SJSA1 (cell line): ENCODE measurements at regions not wholly inside any gene's neighbourhood (a gene's known extent, or its start where the extent isn't known, plus 50 kb on each side); places are given as distances from the start of the nearest gene placed in this dataset.

ENCODE experiments used
- DNase-seq, 2 experiments: peaks; one replicate each; pipeline ENCODE4 v3.0.0-alpha.2; 2015 to 2020; ENCODE audit warnings: low spot score in 2 of 2, low read depth in 1 of 2
- H3K27ac ChIP-seq: fragments of 250-450 bp; sonication (Bioruptor Pico); 2 replicates; pipeline ENCODE4 v1.5.1; 2020; ENCODE audit warnings: mild to moderate bottlenecking, moderate library complexity
- H3K27me3 ChIP-seq: fragments of 250-450 bp; sonication (Bioruptor Pico); replicated peaks from 2 replicates; pipeline ENCODE4 v1.5.1; 2020; ENCODE audit warnings: mild to moderate bottlenecking, moderate library complexity
- H3K36me3 ChIP-seq: fragments of 250-450 bp; sonication (Bioruptor Pico); 2 replicates; pipeline ENCODE4 v1.5.1; 2020; ENCODE audit warnings: mild to moderate bottlenecking
- H3K4me1 ChIP-seq: fragments of 250-450 bp; sonication (Bioruptor Pico); replicated peaks from 2 replicates; pipeline ENCODE4 v1.6.1; 2021; ENCODE audit warnings: mild to moderate bottlenecking
- H3K4me3 ChIP-seq: fragments of 250-450 bp; sonication (Bioruptor Pico); 2 replicates; pipeline ENCODE4 v1.5.1; 2020; ENCODE audit warnings: mild to moderate bottlenecking
- H3K9me3 ChIP-seq: fragments of 250-450 bp; sonication (Bioruptor Pico); replicated peaks from 2 replicates; pipeline ENCODE4 v1.5.1; 2020; ENCODE audit warnings: mild to moderate bottlenecking

GRCh38 chr13:61779456-61779855, 363.8 kb upstream of the PCDH20 start:
- H3K4me3 ChIP-seq: no peak overlapping the region
- H3K36me3 ChIP-seq: no peaks in the 10 kb centered on the region
- no peaks in the 10 kb centered on the region for H3K9me3 ChIP-seq
- H3K27ac ChIP-seq: no peak overlapping the region
- no peaks in the 10 kb centered on the region for H3K27me3 ChIP-seq
- no peaks in the 10 kb centered on the region for H3K4me1 ChIP-seq
- no peak for DNase-seq

DNA sequence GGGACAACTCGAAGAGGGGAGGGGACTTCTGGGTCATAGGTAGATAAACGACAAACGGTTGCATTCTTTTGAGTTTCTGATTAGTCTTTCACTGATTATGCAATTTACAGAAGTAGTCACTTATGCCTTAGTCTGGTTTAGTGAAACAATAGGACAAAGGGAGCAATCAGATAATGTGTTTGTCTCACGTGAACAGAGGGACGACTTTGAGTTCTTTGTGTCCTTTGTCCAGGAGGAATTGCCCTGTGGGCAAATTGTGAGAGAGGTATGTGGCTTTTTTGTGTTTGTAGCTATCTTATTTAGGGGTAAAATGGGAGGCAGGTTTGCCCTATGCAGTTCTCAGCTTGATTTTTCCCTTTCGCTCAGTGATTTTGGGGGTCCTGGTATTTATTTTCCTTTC, 362.9 kb upstream of the PCDH20 start:
- H3K27me3 ChIP-seq: no peaks in the 10 kb centered on the region
- no peak overlapping the region for H3K27ac ChIP-seq
- no peak overlapping the region for H3K4me3 ChIP-seq
- no peaks in the 10 kb centered on the region for H3K9me3 ChIP-seq
- no peak for DNase-seq
- no peaks in the 10 kb centered on the region for H3K36me3 ChIP-seq
- no peaks in the 10 kb centered on the region for H3K4me1 ChIP-seq

DNA sequence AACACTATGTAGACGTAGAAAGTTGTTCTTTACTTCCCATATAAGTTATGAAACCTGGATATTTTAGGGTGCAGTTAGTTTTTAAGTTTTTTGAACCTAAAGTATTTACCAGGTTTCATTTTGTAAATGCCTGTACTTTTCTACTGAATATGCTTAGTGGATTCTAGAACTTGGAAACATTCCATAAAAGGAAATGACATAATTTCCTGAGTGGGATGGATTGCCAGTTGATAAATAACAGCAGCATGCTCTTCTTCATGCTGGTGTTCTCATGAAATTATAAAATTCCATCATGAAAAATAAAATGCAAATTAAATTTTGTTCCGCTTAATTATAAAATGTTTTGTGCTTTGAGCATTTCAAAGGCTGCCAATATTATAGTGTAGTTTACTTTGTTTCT, 362.2 kb upstream of the PCDH20 start:
- Histone ChIP-seq H3K4me3 (no peak overlapping the region), H3K27me3 (no peaks in the 10 kb centered on the region), H3K4me1 (no peaks in the 10 kb centered on the region), H3K27ac (no peak overlapping the region), H3K36me3 (no peaks in the 10 kb centered on the region), H3K9me3 (no peaks in the 10 kb centered on the region)
- no peak for DNase-seq

DNA sequence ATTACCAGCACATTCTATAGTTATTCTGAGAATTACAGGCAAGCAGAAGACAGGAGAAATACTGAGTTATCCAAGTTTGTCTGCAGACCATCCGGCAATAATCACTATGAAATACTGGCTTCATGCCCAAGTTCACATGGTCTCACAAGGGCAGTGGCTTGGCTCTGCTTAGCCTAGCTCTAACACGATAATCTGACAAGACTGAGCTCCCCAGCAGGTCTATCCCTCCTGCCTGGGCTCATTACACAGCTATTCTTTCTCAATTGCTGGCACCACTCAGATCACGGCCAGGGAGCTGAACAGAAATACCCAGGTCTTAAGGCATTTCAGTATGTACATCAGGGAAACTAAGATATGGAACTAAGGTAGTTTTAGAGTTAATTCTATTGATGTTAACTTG, 361.6 kb upstream of the PCDH20 start:
- H3K9me3 ChIP-seq: no peaks in the 10 kb centered on the region
- H3K36me3 ChIP-seq: no peaks in the 10 kb centered on the region
- no peak overlapping the region for H3K4me3 ChIP-seq
- H3K27ac ChIP-seq: no peak overlapping the region
- H3K27me3 ChIP-seq: no peaks in the 10 kb centered on the region
- no peak for DNase-seq
- H3K4me1 ChIP-seq: no peaks in the 10 kb centered on the region

GRCh38 chr13:61774903-61775302, 359.3 kb upstream of the PCDH20 start:
- Histone ChIP-seq H3K27me3 (no peaks in the 10 kb centered on the region), H3K4me1 (no peaks in the 10 kb centered on the region), H3K27ac (no peak overlapping the region), H3K36me3 (no peaks in the 10 kb centered on the region), H3K4me3 (no peak overlapping the region), H3K9me3 (no peaks in the 10 kb centered on the region)
- DNase-seq: no peak

GRCh38 chr13:61770681-61771080, 355.0 kb upstream of the PCDH20 start:
- no peaks in the 10 kb centered on the region for H3K36me3 ChIP-seq
- H3K4me1 ChIP-seq: no peaks in the 10 kb centered on the region
- no peaks in the 10 kb centered on the region for H3K27me3 ChIP-seq
- H3K9me3 ChIP-seq: no peaks in the 10 kb centered on the region
- no peak overlapping the region for H3K4me3 ChIP-seq
- H3K27ac ChIP-seq: no peak overlapping the region
- DNase-seq: no peak

GRCh38 chr13:61768175-61768574, 352.5 kb upstream of the PCDH20 start:
- no peak for DNase-seq
- no peaks in the 10 kb centered on the region for H3K4me1 ChIP-seq
- no peaks in the 10 kb centered on the region for H3K36me3 ChIP-seq
- no peak overlapping the region for H3K27ac ChIP-seq
- no peaks in the 10 kb centered on the region for H3K27me3 ChIP-seq
- H3K9me3 ChIP-seq: no peaks in the 10 kb centered on the region
- H3K4me3 ChIP-seq: no peak overlapping the region

- Histone ChIP-seq H3K9me3 (no peaks in the 10 kb centered on the region), H3K4me1 (no peaks in the 10 kb centered on the region), H3K27ac (no peak overlapping the region), H3K4me3 (no peak overlapping the region), H3K36me3 (no peaks in the 10 kb centered on the region), H3K27me3 (no peaks in the 10 kb centered on the region)
- no peak for DNase-seq
Measured at GRCh38 chr13:61766667-61767058, 351.0 kb upstream of the PCDH20 start.

GRCh38 chr13:61765940-61766666, 350.5 kb upstream of the PCDH20 start:
- no peaks in the 10 kb centered on the region for H3K36me3 ChIP-seq
- no peak for DNase-seq

DNA sequence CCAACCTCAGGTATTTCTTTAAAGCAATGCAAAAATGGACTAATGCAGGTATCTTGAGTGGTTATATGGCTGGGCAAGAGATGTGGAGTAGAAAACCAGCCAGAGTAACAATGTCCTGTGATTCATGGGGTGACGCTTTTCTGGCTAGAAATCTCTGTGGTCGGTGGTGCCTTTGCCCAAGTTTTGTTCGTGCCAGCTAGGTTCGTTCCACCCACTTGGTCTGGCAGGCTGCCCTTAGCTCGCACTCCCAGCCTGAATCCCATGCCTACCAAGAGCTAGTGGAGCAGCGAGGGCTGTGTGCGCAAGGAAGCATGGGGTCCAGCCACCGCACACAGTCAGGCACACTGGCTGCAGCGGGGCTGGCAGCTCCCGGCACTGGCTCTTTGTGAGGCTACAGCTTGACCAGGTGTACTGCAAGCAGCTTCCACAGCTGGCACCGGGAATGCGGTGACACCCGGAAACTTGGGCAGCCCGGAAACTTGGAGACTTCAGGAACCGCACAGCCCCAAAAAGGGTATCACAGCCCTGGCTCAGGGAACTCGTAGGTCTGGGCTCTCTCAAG, 349.6 kb upstream of the PCDH20 start:
- H3K4me1 ChIP-seq: no peaks in the 10 kb centered on the region
- H3K36me3 ChIP-seq: no peaks in the 10 kb centered on the region
- no peak for DNase-seq
- H3K27ac ChIP-seq: no peak overlapping the region
- H3K9me3 ChIP-seq: no peaks in the 10 kb centered on the region
- H3K27me3 ChIP-seq: no peaks in the 10 kb centered on the region
- no peak overlapping the region for H3K4me3 ChIP-seq

More at GRCh38 chr13:61765940-61766666, 350.5 kb upstream of the PCDH20 start:
- Histone ChIP-seq H3K4me1 (no peaks in the 10 kb centered on the region), H3K27ac (no peak overlapping the region), H3K9me3 (no peaks in the 10 kb centered on the region), H3K27me3 (no peaks in the 10 kb centered on the region), H3K4me3 (no peak overlapping the region)

- no peaks in the 10 kb centered on the region for H3K9me3 ChIP-seq
- DNase-seq: no peak
- H3K27me3 ChIP-seq: no peaks in the 10 kb centered on the region
- no peak overlapping the region for H3K27ac ChIP-seq
- H3K4me1 ChIP-seq: no peaks in the 10 kb centered on the region
- H3K4me3 ChIP-seq: no peak overlapping the region
- H3K36me3 ChIP-seq: no peaks in the 10 kb centered on the region
Measured at GRCh38 chr13:61761690-61762089, 346.0 kb upstream of the PCDH20 start.

DNA sequence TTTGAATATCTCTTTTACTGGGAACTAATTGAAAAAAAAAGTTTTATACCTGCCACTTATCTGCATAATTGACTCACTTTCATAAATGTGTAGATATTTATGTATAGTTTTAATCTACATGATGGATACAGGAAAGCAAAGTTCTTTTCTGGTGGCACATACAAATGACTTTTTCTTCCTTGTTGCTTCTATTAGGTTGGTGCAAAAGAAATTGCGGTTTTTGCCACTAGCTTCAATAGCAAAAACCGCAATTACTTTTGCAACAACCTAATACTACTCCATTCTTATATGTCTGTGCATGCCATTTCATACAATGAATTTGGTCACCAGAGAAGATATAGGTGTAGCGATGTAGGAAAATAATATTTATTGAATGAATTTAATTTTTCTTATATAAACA, 344.5 kb upstream of the PCDH20 start:
- H3K27ac ChIP-seq: no peak overlapping the region
- no peaks in the 10 kb centered on the region for H3K27me3 ChIP-seq
- DNase-seq: no peak
- no peak overlapping the region for H3K4me3 ChIP-seq
- no peaks in the 10 kb centered on the region for H3K9me3 ChIP-seq
- no peaks in the 10 kb centered on the region for H3K36me3 ChIP-seq
- H3K4me1 ChIP-seq: no peaks in the 10 kb centered on the region

- H3K27ac ChIP-seq: no peak overlapping the region
- H3K9me3 ChIP-seq: no peaks in the 10 kb centered on the region
- no peaks in the 10 kb centered on the region for H3K4me1 ChIP-seq
- H3K27me3 ChIP-seq: no peaks in the 10 kb centered on the region
- H3K36me3 ChIP-seq: no peaks in the 10 kb centered on the region
- no peak overlapping the region for H3K4me3 ChIP-seq
- no peak for DNase-seq
Measured at GRCh38 chr13:61756031-61756430, 340.4 kb upstream of the PCDH20 start.

- Histone ChIP-seq H3K4me1 (no peaks in the 10 kb centered on the region), H3K27me3 (no peaks in the 10 kb centered on the region), H3K27ac (no peak overlapping the region), H3K9me3 (no peaks in the 10 kb centered on the region), H3K36me3 (no peaks in the 10 kb centered on the region), H3K4me3 (no peak overlapping the region)
- DNase-seq: no peak
Measured at GRCh38 chr13:61751039-61751438, 335.4 kb upstream of the PCDH20 start.

GRCh38 chr13:61738236-61738750, 322.6 kb upstream of the PCDH20 start:
- H3K27me3 ChIP-seq: no peaks in the 10 kb centered on the region
- H3K4me1 ChIP-seq: no peaks in the 10 kb centered on the region
- H3K9me3 ChIP-seq: no peaks in the 10 kb centered on the region
- no peaks in the 10 kb centered on the region for H3K36me3 ChIP-seq
- no peak overlapping the region for H3K27ac ChIP-seq
- H3K4me3 ChIP-seq: no peak overlapping the region
- no peak for DNase-seq
